HG03354 (cell line): ENCODE measurements at regions not wholly inside any gene's neighbourhood (a gene's known extent, or its start where the extent isn't known, plus 50 kb on each side); places are given as distances from the start of the nearest gene placed in this dataset.
"Not testable (repeated sequence)": the region's sequence is repeated elsewhere in the genome, so short reads cannot be mapped to it uniquely, and the experiment has no call there.

Experiments
- ATAC-seq: cut with Tn5 transposase; IDR thresholded peaks from one replicate; pipeline ENCODE4 v1.9.1; 2021; ENCODE audit warnings: mild to moderate bottlenecking; ENCODE audit not compliant: unreplicated experiment, poor library complexity, severe bottlenecking

DNA sequence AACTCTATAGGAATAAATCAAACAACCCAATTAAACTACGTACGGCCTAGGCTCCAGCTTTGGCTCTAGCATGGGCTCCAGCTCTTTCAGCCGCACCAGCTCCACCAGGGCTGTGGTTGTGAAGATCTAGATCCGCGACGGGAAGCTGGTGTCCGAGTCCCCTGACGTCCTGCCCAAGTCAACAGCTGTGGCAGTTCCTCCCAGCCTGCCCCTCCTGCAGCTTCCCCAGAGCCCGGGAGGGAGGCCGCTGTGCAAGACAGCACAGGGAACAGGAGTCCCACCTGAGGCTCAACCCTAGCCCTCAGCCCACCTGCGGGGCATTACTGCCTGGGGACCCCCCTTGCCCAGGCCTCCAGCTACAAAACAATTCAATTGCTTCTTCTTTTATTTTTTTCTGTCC lies 2680.3 kb downstream of the PCDH7 start:
- ATAC-seq: no peak

DNA sequence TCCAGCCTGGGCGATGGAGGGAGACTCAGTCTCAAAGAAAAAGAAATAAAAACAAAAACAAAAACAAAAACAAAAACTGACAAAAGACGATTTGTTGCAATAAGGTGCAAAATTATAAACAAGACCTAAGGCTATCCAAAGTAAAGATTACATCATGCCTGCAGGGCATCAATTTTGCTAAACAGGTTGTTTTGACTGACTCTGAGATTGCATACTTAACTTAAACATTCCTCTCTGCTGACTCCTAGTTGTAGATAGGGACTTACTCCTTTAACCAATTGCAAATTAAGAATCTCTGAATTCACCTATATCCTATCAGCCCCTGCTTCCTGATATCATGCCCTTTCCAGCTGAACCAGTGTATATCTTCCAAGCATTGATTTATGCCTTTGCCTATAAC lies 2687.3 kb downstream of the PCDH7 start:
- ATAC-seq: no peak

DNA sequence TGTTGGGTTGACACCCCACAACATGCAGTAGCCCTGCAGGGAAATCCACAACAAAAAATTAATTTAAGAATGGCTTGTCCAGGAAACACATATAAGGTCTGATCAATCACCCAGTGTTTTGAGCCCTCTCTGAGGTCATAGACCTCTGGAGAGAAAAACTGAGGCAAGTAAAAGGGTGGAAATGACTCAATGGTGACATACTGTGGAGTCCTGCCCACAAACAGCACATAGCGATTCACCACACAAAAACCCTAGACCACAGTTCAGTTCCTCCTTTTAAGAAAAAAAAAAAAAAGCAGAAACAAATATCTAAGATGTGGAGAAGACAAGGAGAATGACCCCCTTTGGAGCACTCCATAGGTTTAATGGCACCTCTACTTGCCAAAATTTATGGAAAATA lies 2691.0 kb downstream of the PCDH7 start:
- ATAC-seq: no peak

DNA sequence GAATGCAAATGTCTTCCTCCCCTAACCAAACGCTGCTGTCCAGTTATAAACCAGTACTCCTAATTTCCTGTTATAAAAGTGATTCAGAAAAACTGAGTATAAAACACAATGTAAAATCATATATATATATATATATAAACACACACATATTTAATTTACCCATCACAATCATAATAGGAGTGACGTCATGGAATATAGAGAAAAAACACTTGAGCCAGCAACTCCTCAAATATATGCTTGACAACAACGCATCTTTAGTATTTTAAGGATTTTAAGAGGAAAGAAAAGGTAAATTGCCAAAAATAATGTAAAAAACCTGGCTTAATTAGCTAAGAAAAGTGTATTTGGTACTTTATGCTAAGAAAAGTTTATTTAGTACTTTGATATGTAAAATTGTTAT lies 2701.7 kb downstream of the PCDH7 start:
- ATAC-seq: no peak

DNA sequence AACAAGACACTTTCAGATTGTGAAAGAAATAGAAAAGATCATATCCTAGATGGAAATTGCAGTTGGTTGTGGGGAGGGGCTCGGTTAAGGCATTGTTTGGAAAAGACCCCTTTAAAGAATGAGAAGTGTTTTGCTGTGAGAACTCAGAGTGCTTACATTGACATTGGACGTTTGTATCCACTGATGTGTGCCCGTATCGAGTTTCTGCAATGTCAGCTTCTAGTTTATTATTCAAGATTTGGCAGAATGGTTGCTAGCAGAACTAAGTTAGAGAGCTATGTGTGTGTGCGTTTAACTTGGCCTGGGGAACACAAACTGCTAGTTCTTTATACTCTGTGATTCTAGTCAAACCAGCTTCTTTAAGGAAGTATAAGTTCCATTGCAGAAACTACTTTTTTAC lies 2702.5 kb downstream of the PCDH7 start:
- no peak for ATAC-seq

DNA sequence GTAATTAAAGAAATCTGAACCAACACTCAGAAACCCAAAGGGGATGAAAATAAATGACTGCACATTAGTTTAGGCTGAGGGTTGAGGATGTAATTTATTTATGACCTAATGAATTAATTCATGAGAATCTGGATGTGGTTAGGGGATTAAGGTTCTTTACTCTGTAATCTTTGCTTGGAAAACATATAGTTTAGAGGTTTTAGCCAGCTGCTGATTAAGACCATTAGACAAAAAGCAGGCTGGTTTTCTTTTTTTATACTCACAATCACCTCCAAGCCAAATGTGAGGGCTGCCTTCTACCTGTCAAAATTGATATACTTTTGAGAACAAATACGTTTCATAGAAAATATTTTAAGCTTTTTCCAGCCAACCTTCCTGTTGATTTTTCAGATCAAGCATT lies 2705.8 kb downstream of the PCDH7 start:
- ATAC-seq: no peak

DNA sequence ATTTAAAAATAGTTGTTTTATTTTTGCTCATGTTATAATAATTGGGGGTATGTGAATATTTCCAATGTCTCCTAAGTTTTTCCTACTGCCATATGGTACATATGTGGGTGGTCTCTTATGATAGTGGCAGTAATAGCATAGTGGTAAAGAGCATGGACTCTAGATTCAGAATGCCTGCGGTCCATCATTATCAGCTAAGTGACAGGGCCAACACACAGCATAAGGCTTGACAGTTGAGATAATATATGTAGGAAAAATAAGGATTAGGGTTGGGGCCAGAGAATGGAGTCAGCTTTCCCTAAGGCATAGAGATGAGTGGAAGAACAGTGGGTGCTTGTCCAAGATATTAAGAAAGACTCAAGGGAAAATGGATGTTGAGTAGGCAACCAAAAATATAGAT lies 2707.5 kb downstream of the PCDH7 start:
- ATAC-seq: no peak

DNA sequence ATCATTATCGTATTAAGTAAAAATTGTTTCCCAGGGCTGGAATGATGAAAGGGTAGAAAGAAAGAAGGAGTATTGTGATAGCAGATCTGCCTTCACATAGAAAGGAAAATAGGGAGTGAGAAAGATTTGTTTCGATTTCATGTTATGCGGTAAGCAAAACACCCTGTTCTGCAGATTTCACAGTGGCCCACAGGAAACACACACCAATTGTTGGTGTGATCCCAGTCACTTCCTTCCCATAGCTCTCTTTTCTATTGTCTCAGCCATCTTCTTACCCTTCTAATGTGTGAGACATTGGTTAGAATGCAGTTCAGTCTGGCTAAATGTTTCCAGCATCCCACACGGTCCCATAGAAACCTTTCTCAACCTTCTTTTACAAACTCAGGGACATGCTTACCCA lies 2709.8 kb downstream of the PCDH7 start:
- no peak for ATAC-seq

DNA sequence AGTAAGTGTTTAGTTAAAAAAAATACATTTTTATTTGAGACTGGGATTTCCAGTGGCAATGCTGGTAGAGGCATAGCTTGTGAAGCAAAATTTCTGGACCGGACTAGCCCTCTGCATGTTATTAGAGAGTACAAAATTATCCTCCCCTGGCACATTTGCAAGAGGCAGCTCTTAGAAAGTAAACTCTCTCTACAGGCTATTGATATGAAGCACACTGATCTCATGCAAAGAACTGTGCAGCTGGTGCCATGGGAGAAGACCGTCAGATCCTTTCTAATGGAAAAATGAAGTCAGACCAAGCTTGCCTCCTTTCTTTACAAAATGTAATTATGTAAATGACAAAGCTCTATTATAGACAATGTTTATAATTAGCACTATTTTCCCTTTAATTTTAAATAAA lies 2717.2 kb downstream of the PCDH7 start:
- ATAC-seq: no peak

DNA sequence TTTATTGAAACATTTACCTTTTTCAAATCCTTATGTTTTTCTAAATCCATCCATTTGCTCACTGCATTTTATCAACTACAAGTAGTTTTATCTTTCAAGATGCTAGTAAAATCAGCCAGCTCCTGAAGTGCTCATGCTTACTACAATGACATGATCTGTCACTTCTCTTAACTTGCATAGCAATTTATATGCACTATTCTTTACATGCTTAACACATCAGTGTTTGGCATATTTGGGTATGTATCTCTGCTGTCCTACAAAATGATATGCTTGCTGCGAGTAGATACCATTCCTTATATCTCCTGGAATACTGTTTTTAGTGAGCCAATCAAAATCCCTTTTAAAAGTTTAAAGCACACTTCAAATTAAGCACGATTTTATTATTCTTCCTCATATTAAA lies 2726.8 kb downstream of the PCDH7 start:
- ATAC-seq: no peak

DNA sequence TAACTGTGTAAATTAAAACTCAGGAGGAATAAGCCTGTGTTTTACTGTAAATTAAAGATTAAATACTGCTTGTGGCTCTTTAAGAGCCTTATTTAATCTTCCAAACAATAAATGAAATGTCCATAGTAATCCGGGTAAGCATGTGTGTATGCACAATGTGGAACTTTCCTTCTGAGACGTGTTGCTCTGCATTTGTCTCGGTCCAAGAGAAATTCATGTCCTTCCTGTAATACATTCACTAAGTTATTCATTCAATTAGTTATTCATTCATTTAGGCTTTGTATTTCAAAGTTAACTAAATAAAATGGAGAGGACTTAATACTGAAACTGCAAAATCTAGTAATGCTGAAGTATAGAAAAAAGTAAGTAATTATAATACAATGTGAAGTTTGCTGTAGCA lies 2728.8 kb downstream of the PCDH7 start:
- ATAC-seq: no peak

DNA sequence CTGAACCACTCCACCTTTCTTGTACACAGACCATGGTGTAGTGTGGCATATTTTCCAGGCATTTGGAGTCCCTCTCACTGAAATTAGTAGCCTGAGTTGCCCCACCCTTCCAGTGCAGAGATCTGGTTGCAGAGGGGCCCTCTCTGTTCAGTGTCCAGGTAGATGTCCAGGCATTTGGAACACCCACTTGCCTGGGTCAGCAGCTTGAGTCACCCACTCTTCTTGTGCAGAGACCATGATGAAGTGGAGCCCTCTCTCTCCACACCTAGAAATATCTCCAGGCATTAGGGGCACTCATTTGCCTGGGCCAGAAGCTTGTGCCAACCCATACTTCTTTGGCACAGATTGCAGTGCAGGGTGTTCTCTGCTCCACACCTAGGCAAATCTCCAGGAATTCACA lies 2733.3 kb downstream of the PCDH7 start:
- no peak for ATAC-seq

DNA sequence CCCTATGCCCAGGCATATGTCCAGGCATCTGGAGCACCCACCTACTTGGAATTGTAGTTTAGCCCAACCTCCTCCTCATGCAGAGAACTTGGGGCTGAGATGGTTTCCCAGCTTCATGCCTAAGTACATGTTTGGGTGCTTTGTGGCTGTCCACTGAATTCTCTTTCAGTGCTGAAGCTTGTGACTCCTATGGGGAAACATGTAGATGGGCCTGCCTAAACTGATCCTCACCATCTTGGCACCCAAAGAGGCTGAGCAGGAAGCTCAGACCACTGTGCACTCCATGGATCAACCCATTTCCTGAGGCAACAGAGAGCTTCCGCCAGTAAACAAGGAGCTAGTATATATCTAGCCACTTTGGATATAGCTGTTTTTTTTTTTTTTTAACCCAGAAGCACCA lies 2733.7 kb downstream of the PCDH7 start:
- ATAC-seq: no peak

DNA sequence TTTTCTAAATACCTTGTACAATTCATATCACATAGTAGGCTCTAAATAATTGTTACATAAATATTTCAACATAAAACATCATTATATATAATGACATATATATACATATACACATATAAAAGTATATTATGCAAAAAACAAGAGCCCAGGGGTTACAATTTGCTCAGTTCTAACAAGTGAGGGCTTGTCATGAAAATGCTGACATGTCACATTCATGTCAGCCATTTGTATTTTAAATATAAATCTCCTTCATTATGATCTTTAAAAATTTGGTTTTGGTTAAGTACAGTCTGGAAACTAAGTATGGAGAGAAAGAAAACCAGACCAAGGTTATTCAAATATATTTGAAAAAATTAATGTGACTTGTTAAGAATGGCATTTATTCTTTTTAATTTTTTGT lies 2745.4 kb downstream of the PCDH7 start:
- no peak for ATAC-seq

DNA sequence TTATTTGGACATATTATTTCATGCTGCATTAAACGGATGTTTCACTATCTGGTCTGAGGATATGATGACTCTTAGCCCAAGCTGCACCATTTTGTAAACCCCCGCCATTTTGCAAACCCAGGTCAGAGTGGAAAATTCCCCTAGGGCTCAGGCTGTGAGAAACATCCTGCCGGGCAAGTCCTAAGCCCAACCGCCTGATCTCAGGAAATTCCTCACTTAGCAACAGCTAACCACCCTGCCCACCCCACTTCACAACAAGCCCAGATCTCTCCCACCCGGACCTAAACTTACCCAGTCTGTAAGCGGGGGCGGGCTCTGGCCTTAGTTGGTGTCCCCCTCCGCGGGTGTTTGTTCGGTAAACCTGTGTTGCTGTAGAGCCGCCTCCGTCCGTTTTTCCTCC lies 2747.1 kb downstream of the PCDH7 start:
- ATAC-seq: no peak

DNA sequence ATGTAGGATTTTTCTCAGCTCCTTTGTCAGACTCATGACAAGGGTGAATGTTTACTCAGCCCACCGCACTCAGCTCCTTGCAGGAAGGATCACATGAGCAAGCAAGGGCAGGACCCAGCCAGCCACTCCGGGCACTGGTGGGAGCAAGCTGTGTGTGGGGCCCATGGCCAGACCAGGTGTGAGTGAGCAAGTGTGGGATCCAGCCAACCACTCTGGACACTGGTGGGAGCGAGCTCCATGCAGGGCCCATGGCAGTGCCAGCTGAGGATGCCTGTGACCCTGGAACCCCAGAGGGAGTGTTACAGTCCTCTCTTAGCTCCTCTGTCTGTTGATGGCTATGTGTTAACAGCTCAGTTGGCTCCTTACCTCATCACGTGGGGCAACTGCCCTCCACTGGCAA lies 2750.6 kb downstream of the PCDH7 start:
- no peak for ATAC-seq

DNA sequence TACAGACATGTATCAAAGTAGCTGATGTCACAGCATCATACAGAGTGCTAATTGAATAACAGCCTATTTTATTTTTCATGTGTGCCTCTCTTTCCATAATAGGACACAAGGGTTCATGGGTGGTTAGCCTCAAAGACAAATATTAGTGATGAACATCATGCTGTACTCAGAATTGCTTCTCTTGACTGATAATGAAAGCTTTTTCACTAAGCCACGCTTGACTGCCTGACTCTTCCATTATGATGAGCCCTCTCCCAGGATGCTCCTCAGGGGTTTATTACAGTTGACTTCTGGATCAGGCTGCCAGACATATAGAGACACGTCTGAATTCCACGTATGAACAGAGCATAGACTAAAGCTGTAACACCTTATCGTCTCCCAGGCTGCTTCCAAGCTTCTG lies 2757.5 kb downstream of the PCDH7 start:
- no peak for ATAC-seq

DNA sequence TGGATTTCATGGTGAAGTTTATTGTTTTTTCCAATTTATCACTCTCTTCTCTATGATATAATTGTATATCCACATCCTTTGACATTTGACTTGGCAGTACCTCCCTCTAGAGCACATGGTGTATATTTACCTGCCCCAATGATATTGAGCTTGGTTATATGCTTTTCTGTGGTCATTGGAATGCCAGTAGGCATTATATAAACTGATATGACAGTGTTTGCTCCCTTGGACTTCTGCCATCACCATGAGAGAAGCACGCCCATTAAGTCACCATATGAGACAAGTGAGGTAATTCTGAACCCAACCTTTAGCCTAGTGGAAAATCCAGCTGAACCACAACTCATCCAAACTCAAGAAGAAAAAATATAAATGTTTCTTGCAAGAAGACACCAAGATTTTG lies 2761.5 kb downstream of the ARAP2 start:
- ATAC-seq: no peak

DNA sequence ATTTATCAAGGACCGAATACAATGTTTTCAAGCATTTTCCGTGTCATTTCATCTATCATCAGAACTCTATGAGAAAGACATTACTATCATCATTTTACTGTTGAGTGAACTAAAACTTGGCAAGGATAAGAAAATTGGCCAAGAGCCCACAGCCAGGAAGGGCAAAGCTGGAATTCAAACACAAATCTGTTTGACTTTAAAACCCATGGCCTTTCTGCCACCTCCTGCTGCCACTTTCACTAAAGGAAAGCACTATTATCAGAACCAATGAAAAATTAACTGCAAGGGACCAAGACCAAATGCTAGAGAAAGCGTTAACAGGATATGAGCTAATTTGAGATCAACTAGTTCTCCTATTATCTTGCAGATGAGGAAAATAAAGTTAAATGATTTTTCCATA lies 2759.2 kb downstream of the ARAP2 start:
- no peak for ATAC-seq

DNA sequence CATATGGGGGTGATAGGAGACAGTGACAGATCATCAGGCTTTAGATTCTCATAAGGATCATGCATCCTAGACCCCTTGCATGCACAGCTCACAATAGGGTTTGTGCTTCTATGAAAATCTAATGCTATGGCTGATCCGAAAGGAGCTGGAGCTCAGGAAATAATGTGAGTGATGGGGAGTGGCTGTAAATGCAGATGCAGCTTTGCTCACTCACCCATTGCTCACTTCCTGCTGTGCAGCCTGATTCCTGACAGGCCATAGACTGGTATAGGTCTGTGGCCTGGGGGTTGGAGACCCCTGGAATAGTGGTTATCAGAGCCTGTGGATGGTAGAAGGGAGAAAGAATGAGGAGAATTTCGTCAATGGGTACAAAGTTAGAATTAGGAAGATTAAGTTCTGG lies 2751.1 kb downstream of the ARAP2 start:
- ATAC-seq: no peak

DNA sequence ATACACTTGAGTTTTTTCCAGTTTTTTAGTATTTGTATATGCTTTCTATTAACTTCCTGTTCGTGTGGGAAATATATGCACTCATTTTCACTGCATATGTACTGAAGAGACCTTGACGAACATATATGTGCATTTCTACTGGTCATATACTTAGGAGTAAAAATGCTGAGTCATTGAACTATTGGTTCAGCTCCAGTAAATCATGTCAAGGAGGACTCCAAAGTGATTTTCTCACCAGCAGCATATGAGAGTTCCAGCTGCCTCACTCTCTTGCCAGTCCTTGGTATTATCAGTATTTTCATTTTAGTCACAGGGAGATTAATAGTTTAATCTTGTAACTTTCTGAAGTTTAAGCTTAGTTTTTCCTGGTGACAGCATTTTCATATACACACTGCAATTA lies 2750.2 kb downstream of the ARAP2 start:
- no peak for ATAC-seq

DNA sequence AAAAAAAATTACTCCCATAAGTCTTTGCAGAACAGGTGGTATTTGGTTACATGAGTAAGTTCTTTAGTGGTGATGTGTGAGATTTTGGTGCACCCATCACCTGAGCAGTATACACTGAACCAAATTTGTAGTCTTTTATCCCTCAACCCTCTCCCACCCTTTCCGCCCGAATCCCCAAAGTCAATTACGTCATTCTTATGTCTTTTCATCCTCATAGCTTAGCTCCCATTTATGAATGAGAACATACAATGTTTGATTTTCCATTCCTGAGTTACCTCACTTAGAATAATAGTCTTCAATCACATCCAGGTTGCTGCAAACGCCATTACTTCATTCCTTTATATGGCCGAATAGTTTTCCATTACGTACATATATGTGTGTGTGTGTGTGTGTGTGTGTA lies 2742.7 kb downstream of the ARAP2 start:
- not testable (repeated sequence) for ATAC-seq

DNA sequence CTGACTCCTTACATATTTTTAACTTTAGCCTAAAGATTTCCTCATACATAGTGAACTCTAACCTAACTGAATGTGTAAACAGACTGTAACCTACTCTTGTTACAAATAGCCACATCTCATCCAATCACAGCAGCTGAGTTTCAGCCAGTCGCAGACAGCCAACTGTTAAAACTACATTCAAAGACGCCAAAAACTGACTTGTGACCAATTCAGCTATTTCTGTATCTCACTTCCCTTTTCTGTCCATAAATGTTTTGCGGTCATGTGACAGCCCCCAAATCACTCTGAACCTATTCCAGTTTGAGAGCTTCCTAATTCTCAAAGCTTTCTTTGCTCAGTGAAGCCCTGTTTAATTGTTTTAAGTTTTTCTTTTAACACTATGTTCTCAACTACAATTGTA lies 2731.9 kb downstream of the ARAP2 start:
- ATAC-seq: peak; percentile 68
